ENCODE measurements at regions not wholly inside any gene's neighbourhood (a gene's known extent, or its start where the extent isn't known, plus 50 kb on each side); places are given as distances from the start of the nearest gene placed in this dataset.

DNA sequence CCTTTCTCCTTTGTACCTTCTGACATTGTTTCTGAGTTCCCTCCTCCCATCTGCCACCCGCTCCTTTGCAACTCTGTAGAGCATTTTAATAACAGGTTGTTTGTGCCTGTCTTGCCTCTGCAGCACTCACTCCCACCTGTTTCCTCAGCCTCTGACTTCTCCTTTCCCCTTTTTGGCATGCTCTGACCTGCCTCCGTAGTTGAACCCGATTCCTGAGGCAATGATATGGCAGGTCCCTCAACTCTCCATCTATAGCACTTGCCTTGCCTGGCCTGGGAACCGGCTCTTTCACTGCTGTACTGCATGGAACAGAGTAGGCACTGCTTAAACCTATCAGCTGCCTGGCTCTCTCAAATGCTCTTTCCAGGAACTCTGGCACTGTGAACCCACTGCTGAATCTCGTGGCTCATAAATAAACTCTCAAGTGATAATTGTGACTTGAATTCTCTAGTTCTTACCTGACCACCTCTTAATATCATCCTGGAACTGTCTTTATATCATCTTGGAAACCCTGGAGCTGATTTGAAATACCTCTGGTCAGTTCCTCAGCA lies 50.3 kb downstream of the UTRN start:
- no peak for DNase-seq (ENCODE audit: low read depth)

DNA sequence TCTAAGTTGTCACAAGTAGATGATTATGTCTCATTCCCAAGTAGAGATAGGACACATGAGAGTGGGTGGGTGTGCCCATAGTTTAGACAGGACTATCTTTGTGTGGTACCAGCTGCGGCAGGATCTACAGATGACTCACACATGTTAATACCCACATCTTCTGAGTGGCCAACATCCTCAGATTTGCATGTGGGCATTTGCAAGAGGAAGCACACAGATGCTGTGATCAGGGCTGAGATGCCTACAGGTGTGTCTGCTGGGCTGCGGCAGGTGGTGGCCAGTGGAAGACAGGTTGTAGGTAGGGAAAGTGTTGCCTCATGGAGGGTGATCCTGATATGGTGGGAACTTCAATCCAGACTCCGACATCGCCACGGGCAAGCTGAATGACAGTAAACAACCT lies 50.8 kb downstream of the UTRN start:
- no peak for DNase-seq (ENCODE audit: low read depth)

DNA sequence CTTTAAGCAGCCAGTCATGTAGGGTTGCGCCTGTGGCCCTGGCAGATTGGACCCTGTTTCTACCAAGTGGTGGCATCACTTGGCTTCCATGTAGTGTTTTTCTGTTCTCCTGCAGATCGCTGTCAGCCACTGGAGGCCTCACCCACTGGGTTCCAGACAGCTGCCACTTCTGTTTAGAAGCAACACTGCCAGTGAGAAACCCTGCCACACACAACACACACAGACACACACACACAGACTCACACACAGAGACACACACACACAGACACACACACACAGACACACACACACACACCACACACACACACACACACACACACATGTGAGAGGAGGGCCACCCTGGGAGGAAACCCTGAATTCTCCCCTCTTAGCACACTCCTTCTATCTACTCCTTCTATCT lies 51.8 kb downstream of the UTRN start:
- no peak for DNase-seq (ENCODE audit: low read depth)

GRCh38 chr6:144338474-144338873 lies 53.3 kb downstream of the UTRN start:
- DNase-seq (ENCODE audit: low read depth): no peak

DNA sequence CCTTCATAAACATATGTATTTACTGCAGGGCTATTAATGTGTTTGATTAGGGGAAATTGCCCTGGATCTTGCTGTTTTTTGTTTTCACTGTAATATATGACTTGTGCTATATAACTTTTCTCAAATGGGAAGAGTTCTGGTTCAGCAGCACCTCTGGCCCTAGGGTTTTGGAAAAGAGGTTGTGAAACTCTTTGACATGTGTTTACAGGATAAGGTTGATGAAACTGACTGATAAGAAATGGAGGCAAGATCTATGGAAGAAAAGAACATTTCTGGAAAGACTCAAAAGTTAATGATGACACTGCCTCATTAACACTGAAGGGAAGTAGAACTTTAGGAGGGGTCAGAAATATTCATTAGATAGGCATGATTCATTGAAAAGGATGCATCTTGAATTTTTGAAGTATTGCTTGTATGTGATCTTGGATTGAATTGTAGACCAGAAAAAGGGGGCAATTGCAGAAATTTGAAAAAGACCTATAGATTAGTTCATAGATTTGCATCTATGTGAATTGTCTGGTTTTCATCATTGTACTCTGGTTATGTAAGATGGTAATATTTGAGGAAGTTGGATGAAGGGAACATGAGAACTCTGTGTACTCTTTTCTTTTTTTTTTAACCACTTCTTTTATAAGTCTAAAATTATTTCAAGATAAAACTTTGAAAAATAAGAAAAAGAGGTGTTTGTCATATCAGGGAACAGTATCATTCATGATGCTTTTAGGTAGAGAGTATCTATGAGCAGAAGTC lies 54.0 kb downstream of the UTRN start:
- DNase-seq (ENCODE audit: low read depth): no peak

DNA sequence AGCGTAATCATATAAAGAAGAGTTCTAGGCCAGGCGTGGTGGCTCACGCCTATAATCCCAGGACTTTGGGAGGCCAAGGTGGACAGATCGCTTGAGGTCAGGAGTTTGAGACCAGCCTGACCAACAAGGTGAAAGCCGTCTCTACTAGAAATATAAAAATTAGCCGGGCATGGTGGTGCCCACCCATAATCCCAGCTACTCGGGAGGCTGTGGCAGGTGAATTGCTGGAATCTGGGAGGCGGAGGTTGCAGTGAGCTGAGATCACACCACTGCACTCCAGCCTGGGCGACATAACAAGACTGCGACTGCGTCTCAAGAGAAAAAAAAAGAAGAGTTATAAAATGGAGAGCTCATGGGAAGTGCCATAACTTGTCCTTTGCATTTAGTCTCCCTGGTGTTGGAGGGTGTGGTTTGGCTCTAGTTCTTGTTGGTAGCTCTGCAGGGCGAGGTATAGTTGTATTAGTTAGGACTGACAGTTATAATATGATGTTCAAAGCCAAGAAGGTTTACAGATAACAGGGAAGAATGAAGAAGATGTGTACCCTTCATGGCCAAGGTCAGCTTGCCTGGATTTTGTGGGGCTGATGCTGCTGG lies 54.8 kb downstream of the UTRN start:
- DNase-seq (ENCODE audit: low read depth): no peak

GRCh38 chr6:144340541-144341371 lies 55.6 kb downstream of the UTRN start:
- DNase-seq (ENCODE audit: low read depth): no peak

- DNase-seq (ENCODE audit: low read depth): no peak
Observed at GRCh38 chr6:144341831-144342527, 56.8 kb downstream of the UTRN start.

DNA sequence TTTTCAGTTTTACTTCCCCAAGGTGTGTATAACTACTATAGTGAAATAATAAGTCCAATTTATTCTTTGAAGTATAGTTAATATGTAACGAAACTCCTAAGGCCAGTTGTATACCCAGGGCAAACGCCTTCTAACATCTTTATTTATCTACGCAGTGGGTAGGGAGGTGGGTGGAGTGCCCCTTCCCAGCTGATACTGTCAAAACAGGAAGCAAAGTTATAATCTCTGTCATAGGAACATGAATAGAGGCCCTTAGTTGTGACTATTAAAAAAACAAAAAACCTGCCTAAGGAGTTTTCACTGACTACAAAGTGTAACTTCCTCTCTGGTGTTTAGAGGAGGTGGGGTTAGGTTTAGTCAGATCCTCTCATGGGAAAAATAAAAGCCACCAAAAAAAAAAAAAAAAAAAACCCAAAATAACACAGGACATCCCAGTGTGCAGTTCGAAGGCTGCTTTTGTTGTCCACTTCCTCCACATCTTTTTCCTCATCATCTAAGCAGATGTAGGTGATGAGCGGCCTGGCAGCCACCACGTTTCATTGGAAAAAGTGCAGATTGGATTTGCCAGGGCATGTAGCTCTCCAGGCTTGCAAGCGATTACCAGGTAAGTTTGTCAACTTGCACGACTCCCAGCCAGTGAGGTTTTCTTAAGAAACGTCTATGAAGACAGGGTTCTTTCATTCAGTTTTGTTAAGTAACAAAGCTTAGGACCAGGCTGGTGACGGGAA lies 58.7 kb downstream of the UTRN start:
- DNase-seq (ENCODE audit: low read depth): no peak

DNA sequence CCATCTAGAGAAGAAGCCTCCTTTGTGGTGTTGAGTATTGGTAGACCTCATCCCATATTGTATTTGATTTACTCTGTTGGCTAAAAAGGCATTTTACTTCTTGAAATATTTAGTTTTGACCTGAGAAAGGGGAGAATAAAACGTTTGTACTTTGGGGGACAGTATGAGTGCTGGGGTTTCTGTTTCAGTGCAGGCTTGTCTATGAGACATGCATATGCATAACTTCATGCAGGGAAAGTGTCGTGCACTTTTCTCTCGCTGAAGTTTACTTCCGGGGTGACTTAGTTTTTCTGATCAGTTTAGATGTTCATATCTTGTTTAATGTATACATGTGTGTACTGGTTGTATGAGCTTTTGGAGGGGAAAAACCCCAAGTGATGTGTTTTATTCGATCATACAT lies 59.5 kb downstream of the UTRN start:
- no peak for DNase-seq (ENCODE audit: low read depth)

GRCh38 chr6:144345451-144345850 lies 60.3 kb downstream of the UTRN start:
- no peak for DNase-seq (ENCODE audit: low read depth)

GRCh38 chr6:144346719-144347447 lies 61.7 kb downstream of the UTRN start:
- DNase-seq (ENCODE audit: low read depth): no peak

- DNase-seq (ENCODE audit: low read depth): no peak
Observed at GRCh38 chr6:144347448-144347759, 62.3 kb downstream of the UTRN start.

DNA sequence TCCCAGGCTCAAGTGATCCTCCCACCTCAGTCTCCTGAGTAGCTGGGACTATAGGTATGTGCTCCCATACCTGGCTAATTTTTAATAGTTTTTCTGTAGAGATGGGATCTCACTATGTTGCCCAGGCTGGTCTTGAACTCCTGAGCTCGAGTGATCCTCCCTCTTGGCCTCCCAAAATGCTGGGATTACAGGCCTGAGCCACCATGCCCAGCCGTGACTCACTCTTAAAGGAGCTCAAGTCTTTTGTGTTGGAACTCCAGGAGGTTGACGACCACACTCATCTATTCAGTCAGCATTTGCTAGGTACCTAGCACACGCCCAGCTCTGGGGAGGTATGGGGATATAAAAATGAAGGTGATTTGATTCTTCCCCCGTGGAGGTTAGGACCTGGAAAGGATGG lies 62.8 kb downstream of the UTRN start:
- no peak for DNase-seq (ENCODE audit: low read depth)

DNA sequence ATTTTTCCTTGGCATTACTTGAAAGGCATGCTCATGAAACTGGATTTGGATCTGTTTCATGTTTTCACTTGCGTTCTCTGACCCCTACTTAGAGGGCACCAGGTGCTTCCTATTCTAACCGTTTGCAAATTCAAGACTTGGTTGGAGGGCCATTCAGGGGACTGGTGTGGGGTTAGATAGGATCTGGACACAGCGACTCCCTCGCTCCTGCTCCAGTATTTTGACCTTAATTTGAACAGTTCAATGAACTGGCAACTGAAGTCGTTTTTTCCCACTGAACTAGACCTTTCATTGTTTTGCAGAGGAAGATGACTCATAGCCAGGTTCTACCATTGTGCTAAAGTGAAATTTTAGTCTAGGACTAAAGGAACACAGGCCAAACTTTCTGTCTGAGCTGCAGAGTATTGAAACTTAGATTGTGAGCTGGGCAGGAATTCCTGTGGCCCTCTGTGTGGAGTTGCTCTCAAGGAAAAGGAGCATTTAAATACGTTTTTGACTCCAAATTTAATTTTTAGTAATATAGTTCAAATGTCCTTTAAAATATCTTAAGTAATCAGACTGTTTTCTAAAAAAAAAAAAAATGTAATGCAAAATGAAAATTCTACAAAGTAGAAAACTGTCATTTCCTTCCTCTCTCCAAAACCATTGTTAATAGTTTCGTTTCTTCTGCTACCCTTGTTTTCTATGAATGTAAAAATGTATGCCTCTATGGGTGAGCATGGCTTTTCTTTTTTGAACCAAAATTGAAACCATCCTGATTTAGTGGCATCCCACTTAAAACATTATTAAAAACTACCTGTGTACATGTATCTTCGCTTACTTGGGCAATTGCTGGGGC lies 64.8 kb downstream of the UTRN start:
- DNase-seq (ENCODE audit: low read depth): no peak

- DNase-seq (ENCODE audit: low read depth): no peak
Observed at GRCh38 chr6:144350528-144350880, 65.4 kb downstream of the UTRN start.

DNA sequence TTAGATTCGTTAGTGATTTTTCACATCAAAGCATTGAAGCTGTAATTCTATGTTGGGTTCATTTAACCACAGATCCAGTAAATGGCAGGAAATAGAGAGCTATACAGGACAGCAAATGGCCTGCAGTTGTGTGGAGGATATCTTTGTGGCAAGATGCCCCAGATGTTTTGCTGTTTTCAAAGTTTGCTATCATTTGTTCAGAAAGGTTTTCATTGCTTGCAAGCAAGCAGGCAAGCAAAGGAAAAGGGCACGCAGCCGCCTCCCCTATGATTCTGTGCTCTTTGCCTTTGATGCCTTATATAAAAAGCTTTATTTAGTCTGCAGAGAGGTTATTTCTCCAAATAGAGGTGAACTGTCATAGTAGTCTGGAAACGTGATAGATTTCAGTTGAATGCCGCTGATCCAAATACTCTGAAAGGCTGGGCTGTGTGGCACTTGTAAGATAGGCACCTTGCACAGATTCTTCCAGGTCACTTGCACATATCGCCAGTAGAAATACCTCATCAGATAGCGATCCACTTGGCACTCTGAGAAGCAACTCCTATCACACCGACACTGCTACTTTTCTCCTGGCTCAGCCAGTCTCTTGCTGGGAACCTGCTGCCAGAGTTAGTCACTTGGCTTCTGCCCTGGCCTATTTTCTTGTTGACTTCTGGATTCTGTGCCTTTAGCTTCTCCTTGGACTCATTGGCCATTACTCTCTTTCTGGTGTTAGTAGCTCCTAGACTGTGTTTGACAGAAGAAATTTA lies 66.4 kb downstream of the UTRN start:
- DNase-seq (ENCODE audit: low read depth): no peak

- no peak for DNase-seq (ENCODE audit: low read depth)
Observed at GRCh38 chr6:144352331-144352730, 67.2 kb downstream of the UTRN start.

DNA sequence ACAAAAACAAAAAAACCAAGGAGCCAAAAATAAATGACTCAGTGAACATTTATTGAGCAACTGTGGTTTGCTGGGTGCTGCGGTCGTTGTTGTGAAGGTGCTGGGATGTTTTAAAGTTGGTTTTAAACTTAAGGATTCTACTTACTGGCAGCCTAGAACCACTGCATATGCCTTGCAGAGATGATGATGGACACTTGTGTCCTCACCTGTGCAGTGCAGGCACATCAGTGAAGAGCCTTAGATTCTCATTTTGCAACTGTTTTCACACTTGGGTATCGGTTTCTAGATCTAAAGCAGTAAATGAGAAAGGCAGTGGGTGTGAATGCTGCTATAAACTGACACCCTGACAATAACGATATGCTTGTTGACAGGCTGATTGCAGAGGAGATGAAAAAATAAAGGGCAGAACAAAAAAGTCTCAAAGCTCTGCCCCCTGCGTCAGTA lies 68.8 kb downstream of the UTRN start:
- DNase-seq (ENCODE audit: low read depth): no peak

All from activated T-helper 9 cell treated with anti-CD3 and anti-CD28 coated beads, Interleukin-2, amount 50 U/mL, for 16 hours (primary cell).